CD14-positive monocyte (primary cell): ENCODE measurements at regions not wholly inside any gene's neighbourhood (a gene's known extent, or its start where the extent isn't known, plus 50 kb on each side); places are given as distances from the start of the nearest gene placed in this dataset.

Experiments
- DNase-seq, 3 donors: peaks; one replicate each; pipeline ENCODE4 v3.0.0-alpha.2; 2011 to 2022
- H2AFZ ChIP-seq: 2 replicates; pipeline ENCODE4 v1.6.0; 2012; ENCODE audit warnings: mild to moderate bottlenecking, low read depth, low read length, inconsistent platforms; ENCODE audit not compliant: insufficient read depth, poor library complexity, severe bottlenecking
- H3K27ac ChIP-seq, 2 donors: 1 replicate in 1 of 2; 2 replicates in 1 of 2; pipeline ENCODE4 v1.5.1; 2012 to 2013; ENCODE audit warnings: low read length in 2 of 2, control low read depth in 1 of 2, inconsistent platforms in 1 of 2, low read depth in 1 of 2, mild to moderate bottlenecking in 1 of 2
- H3K27me3 ChIP-seq, 2 donors: one replicate each; pipeline versions ENCODE4 v1.6.0 to v1.6.1; 2011 to 2013; ENCODE audit warnings: low read length in 2 of 2; ENCODE audit not compliant: control insufficient read depth in 2 of 2, insufficient read depth in 2 of 2
- H3K36me3 ChIP-seq, 2 donors: replicated peaks in 1 of 2; 1 replicate in 1 of 2; 2 replicates in 1 of 2; pipeline versions ENCODE4 v1.5.1 to v1.6.1; 2012 to 2013; ENCODE audit warnings: low read length in 2 of 2, control low read depth in 1 of 2, inconsistent platforms in 1 of 2, mild to moderate bottlenecking in 1 of 2; ENCODE audit not compliant: insufficient read depth in 2 of 2, control insufficient read depth in 1 of 2
- H3K4me1 ChIP-seq, 2 donors: 1 replicate in 1 of 2; 2 replicates in 1 of 2; pipeline versions ENCODE4 v1.5.1 to v1.6.1; 2012 to 2013; ENCODE audit warnings: low read length in 2 of 2, control low read depth in 1 of 2, inconsistent platforms in 1 of 2, mild to moderate bottlenecking in 1 of 2, moderate library complexity in 1 of 2; ENCODE audit not compliant: insufficient read depth in 2 of 2, control insufficient read depth in 1 of 2
- H3K4me2 ChIP-seq: replicated peaks from 2 replicates; pipeline ENCODE3; 2012; ENCODE audit warnings: low read length, moderate library complexity, mild to moderate bottlenecking; ENCODE audit not compliant: poor library complexity, severe bottlenecking; ENCODE audit errors: extremely low read depth
- H3K4me3 ChIP-seq, 3 experiments: fragments of 200-600 bp in 1 of 3; sonication (generic) in 1 of 3; replicated peaks in 1 of 3; 1 replicate in 2 of 3; 2 replicates in 1 of 3; pipeline ENCODE4 v1.5.1; 2011 to 2013; ENCODE audit warnings: low read length in 3 of 3, mild to moderate bottlenecking in 3 of 3, control low read depth in 2 of 3, low read depth in 2 of 3, inconsistent platforms in 1 of 3, moderate library complexity in 1 of 3
- H3K79me2 ChIP-seq: 2 replicates; pipeline ENCODE4 v1.6.0; 2012; ENCODE audit warnings: mild to moderate bottlenecking, control low read depth, inconsistent platforms, low read length, moderate library complexity; ENCODE audit not compliant: insufficient read depth
- H3K9ac ChIP-seq: 2 replicates; pipeline ENCODE4 v1.6.0; 2017; ENCODE audit warnings: low read length, mild to moderate bottlenecking; ENCODE audit not compliant: insufficient read depth, poor library complexity, severe bottlenecking
- H3K9me3 ChIP-seq, 2 donors: replicated peaks in 1 of 2; 1 replicate in 1 of 2; 2 replicates in 1 of 2; pipeline versions ENCODE4 v1.5.1 to v1.6.1; 2012 to 2013; ENCODE audit warnings: low read length in 2 of 2, control low read depth in 1 of 2; ENCODE audit not compliant: control insufficient read depth in 1 of 2, insufficient read depth in 1 of 2
- H4K20me1 ChIP-seq: 2 replicates; pipeline ENCODE4 v1.6.0; 2012; ENCODE audit warnings: mild to moderate bottlenecking, low read length, control low read depth, moderate library complexity; ENCODE audit not compliant: insufficient read depth
- H3K27ac Mint-ChIP-seq, 7 donors: one replicate each; pipeline ENCODE4 v1.8.0; 2020; ENCODE audit warnings: mild to moderate bottlenecking in 7 of 7, mixed read lengths in 7 of 7, moderate library complexity in 6 of 7, inconsistent platforms in 2 of 7
- H3K27me3 Mint-ChIP-seq, 3 donors: one replicate each; pipeline ENCODE4 v1.8.0; 2021 to 2022; ENCODE audit warnings: low read depth in 3 of 3, mild to moderate bottlenecking in 3 of 3, mixed read lengths in 3 of 3, moderate library complexity in 3 of 3, inconsistent platforms in 1 of 3
- H3K36me3 Mint-ChIP-seq, 2 donors: one replicate each; pipeline ENCODE4 v1.8.0; 2020; ENCODE audit warnings: mixed read lengths in 2 of 2, inconsistent platforms in 1 of 2, mild to moderate bottlenecking in 1 of 2
- H3K4me1 Mint-ChIP-seq: one replicate; pipeline ENCODE4 v1.8.0; 2020; ENCODE audit warnings: mild to moderate bottlenecking, mixed read lengths
- H3K4me3 Mint-ChIP-seq, 2 donors: one replicate each; pipeline ENCODE4 v1.8.0; 2020; ENCODE audit warnings: mild to moderate bottlenecking in 2 of 2, mixed read lengths in 2 of 2, moderate library complexity in 1 of 2
- H3K9me3 Mint-ChIP-seq, 7 donors: one replicate each; pipeline ENCODE4 v1.8.0; 2020 to 2022; ENCODE audit warnings: mixed read lengths in 7 of 7, mild to moderate bottlenecking in 6 of 7, moderate library complexity in 6 of 7, inconsistent platforms in 2 of 7
- CTCF ChIP-seq: fragments of 200-600 bp; IDR thresholded peaks from one replicate; pipeline ENCODE4 v1.8.0; 2022; ENCODE audit warnings: antibody characterized with exemption, mild to moderate bottlenecking
- WGBS: methylation state at CpG from one replicate; pipeline ENCODE4 v1.1.5; 2013; ENCODE audit warnings: missing lambda C conversion rate; ENCODE audit not compliant: insufficient coverage; 5-methylcytosine and 5-hydroxymethylcytosine counted together
- intact Hi-C, 2 donors: fragments of 100-400 bp; cut with micrococcal nuclease; formaldehyde crosslinking; loops; one replicate each; pipeline versions ENCODE4 v1.15.0 to v1.15.1; 2023

GRCh38 chr13:111902726-111903125, 164.2 kb upstream of the SOX1 start:
- WGBS = 78% methylated on average over 9 of the region's 10 CpGs

GRCh38 chr13:111903143-111903542, 163.8 kb upstream of the SOX1 start:
- H3K9ac ChIP-seq = no peak overlapping the region
- H3K4me1 Mint-ChIP-seq = no peaks in the 10 kb centered on the region
- no peak overlapping the region for H3K4me3 Mint-ChIP-seq
- peaks cover 0 to 8% (median 3%) of the 10 kb centered on the region in 7 donors for H3K9me3 Mint-ChIP-seq
- 85% methylated on average over 5 of the region's 5 CpGs for WGBS
- H3K36me3 Mint-ChIP-seq = no peaks in the 10 kb centered on the region
- no peak overlapping the region for H3K4me2 ChIP-seq
- intact Hi-C loops = no loop called here
- DNase-seq = no peak
- no peak overlapping the region for H3K27ac Mint-ChIP-seq
- no peak overlapping the region for H3K27ac ChIP-seq
- no peaks in the 10 kb centered on the region for H3K27me3 ChIP-seq
- no peaks in the 10 kb centered on the region for H3K9me3 ChIP-seq
- no peaks in the 10 kb centered on the region for H4K20me1 ChIP-seq
- H3K79me2 ChIP-seq = no peaks in the 10 kb centered on the region
- H2AFZ ChIP-seq = no peak overlapping the region
- H3K4me3 ChIP-seq = no peak overlapping the region
- TF ChIP-seq CTCF = no peak
- H3K27me3 Mint-ChIP-seq = peaks cover 2 to 3% (median 2%) of the 10 kb centered on the region in 3 donors
- no peaks in the 10 kb centered on the region for H3K36me3 ChIP-seq
- H3K4me1 ChIP-seq = no peaks in the 10 kb centered on the region

More at GRCh38 chr13:111902726-111903125, 164.2 kb upstream of the SOX1 start:
- Mint-ChIP-seq H3K36me3 (no peaks in the 10 kb centered on the region), H3K27me3 (peaks cover 2 to 3% (median 3%) of the 10 kb centered on the region in 3 donors), H3K4me3 (no peak overlapping the region), H3K27ac (no peak overlapping the region), H3K9me3 (peaks cover 0 to 8% (median 3%) of the 10 kb centered on the region in 7 donors), H3K4me1 (no peaks in the 10 kb centered on the region)
- intact Hi-C loops = no loop called here
- Histone ChIP-seq H2AFZ (no peak overlapping the region), H3K4me1 (no peaks in the 10 kb centered on the region), H3K9ac (no peak overlapping the region), H3K36me3 (no peaks in the 10 kb centered on the region), H3K79me2 (no peaks in the 10 kb centered on the region), H3K4me3 (no peak overlapping the region), H4K20me1 (no peaks in the 10 kb centered on the region), H3K4me2 (no peak overlapping the region), H3K27ac (no peak overlapping the region), H3K27me3 (no peaks in the 10 kb centered on the region), H3K9me3 (no peaks in the 10 kb centered on the region)
- no peak for DNase-seq
- no peak for TF ChIP-seq CTCF
